Nephron (organoid): ENCODE measurements at regions not wholly inside any gene's neighbourhood (a gene's known extent, or its start where the extent isn't known, plus 50 kb on each side); places are given as distances from the start of the nearest gene placed in this dataset.

Experiments used
- H3K27ac Mint-ChIP-seq, 3 experiments: 2 replicates each; pipeline ENCODE4 v1.8.0; 2020; ENCODE audit warnings: mixed read lengths in 3 of 3, mild to moderate bottlenecking in 2 of 3, moderate library complexity in 1 of 3
- H3K27me3 Mint-ChIP-seq: 2 replicates; pipeline ENCODE4 v1.8.0; 2021; ENCODE audit warnings: low read depth, mild to moderate bottlenecking, moderate library complexity, mixed read lengths
- H3K36me3 Mint-ChIP-seq: 2 replicates; pipeline ENCODE4 v1.8.0; 2020; ENCODE audit warnings: low read depth, mixed read lengths
- H3K4me1 Mint-ChIP-seq: 2 replicates; pipeline ENCODE4 v1.8.0; 2020; ENCODE audit warnings: mixed read lengths
- H3K4me3 Mint-ChIP-seq, 3 experiments: 2 replicates each; pipeline ENCODE4 v1.8.0; 2020; ENCODE audit warnings: mild to moderate bottlenecking in 3 of 3, mixed read lengths in 3 of 3, moderate library complexity in 2 of 3
- H3K9me3 Mint-ChIP-seq: 2 replicates; pipeline ENCODE4 v1.8.0; 2020; ENCODE audit warnings: mixed read lengths
- TF ChIP-seq, protein P1 (sequence below), 3 experiments: fragments of 200-600 bp; sonication (generic); IDR thresholded peaks; one replicate each; pipeline ENCODE4 v1.5.0; 2021; ENCODE audit warnings: antibody characterized with exemption in 3 of 3; ENCODE audit not compliant: unreplicated experiment in 3 of 3

- Mint-ChIP-seq H3K4me3 (peak overlapping the region; percentile 56 to 80 (median 63)), H3K9me3 (peaks cover 11% of the 10 kb centered on the region), H3K4me1 (peaks cover 25% of the 10 kb centered on the region), H3K27me3 (no peaks in the 10 kb centered on the region), H3K27ac (peak overlapping the region; percentile 48 to 82 (median 73)), H3K36me3 (peaks cover 7% of the 10 kb centered on the region)
- TF ChIP-seq, protein P1, sequence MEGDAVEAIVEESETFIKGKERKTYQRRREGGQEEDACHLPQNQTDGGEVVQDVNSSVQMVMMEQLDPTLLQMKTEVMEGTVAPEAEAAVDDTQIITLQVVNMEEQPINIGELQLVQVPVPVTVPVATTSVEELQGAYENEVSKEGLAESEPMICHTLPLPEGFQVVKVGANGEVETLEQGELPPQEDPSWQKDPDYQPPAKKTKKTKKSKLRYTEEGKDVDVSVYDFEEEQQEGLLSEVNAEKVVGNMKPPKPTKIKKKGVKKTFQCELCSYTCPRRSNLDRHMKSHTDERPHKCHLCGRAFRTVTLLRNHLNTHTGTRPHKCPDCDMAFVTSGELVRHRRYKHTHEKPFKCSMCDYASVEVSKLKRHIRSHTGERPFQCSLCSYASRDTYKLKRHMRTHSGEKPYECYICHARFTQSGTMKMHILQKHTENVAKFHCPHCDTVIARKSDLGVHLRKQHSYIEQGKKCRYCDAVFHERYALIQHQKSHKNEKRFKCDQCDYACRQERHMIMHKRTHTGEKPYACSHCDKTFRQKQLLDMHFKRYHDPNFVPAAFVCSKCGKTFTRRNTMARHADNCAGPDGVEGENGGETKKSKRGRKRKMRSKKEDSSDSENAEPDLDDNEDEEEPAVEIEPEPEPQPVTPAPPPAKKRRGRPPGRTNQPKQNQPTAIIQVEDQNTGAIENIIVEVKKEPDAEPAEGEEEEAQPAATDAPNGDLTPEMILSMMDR (IDR thresholded peaks at IDR 0.05; ENCODE audit: unreplicated experiment in 3 of 3), result no peak
These were observed 325.4 kb upstream of the CDH7 start for GRCh38 chr18:65425366-65425765.

DNA sequence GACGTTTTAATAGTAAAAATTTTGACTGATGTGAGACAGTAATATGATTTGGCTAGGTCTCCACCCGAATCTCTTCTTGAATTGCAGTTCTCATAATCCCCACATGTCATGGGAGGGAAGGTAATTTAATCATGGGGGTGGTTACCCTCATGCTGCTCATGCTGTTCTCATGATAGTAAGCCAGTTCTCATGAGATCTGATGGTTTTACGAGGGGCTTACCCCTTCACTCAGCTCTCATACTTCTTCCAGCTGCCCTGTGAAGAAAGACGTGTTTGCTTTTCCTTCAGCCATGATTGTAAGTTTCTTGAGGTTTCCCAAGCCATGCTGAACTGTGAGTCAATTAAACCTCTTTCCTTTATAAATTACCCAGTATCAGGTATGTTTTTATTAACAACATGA, 327.0 kb upstream of the CDH7 start:
- peak overlapping the region; percentile 36 to 82 (median 79) for H3K27ac Mint-ChIP-seq
- no peaks in the 10 kb centered on the region for H3K27me3 Mint-ChIP-seq
- H3K4me1 Mint-ChIP-seq, result peaks cover 25% of the 10 kb centered on the region
- TF ChIP-seq, protein P1 (IDR thresholded peaks at IDR 0.05; ENCODE audit: unreplicated experiment in 3 of 3), result no peak
- peaks cover 4% of the 10 kb centered on the region for H3K36me3 Mint-ChIP-seq
- peak overlapping the region; percentile 64 to 83 (median 75) for H3K4me3 Mint-ChIP-seq
- peaks cover 12% of the 10 kb centered on the region for H3K9me3 Mint-ChIP-seq

GRCh38 chr18:65422544-65423136, 328.2 kb upstream of the CDH7 start:
- TF ChIP-seq, protein P1 (IDR thresholded peaks at IDR 0.05; ENCODE audit: unreplicated experiment in 3 of 3), result no peak
- Mint-ChIP-seq H3K4me1 (peaks cover 22% of the 10 kb centered on the region), H3K36me3 (peaks cover under 1% of the 10 kb centered on the region)

DNA sequence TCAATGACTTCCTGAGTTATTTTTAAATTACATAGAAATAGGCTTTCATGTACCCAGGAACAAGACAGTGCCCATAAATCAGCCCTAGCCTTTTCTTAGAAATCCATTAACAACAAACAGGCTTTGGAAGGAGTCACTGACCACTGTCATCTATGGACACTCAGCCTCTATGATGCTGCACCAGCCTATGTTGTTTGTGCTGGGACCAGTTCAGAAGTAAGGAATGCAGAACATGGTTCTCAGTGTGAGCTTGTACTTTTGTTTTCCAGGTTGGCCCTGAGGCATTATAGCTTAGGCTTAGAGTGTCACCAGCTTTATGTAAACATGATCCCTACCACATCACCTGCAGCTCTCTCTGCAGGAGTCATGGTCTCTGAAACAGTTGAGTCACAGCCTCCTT, 335.7 kb upstream of the CDH7 start:
- TF ChIP-seq, protein P1 (IDR thresholded peaks at IDR 0.05; ENCODE audit: unreplicated experiment in 3 of 3), result no peak

More at GRCh38 chr18:65422544-65423136, 328.2 kb upstream of the CDH7 start:
- Mint-ChIP-seq H3K27me3 (no peaks in the 10 kb centered on the region), H3K4me3 (no peak overlapping the region), H3K27ac (peak overlapping the region in 2 of 3 experiments; percentile 71 to 79), H3K9me3 (peaks cover 10% of the 10 kb centered on the region)

GRCh38 chr18:65414501-65414900, 336.3 kb upstream of the CDH7 start:
- Mint-ChIP-seq H3K4me3 (no peak overlapping the region), H3K36me3 (no peaks in the 10 kb centered on the region), H3K4me1 (no peaks in the 10 kb centered on the region), H3K9me3 (peaks cover 5% of the 10 kb centered on the region), H3K27ac (no peak overlapping the region), H3K27me3 (no peaks in the 10 kb centered on the region)
- TF ChIP-seq, protein P1 (IDR thresholded peaks at IDR 0.05; ENCODE audit: unreplicated experiment in 3 of 3), result no peak

More for the DNA sequence above, 335.7 kb upstream of the CDH7 start:
- H3K4me1 Mint-ChIP-seq, result no peaks in the 10 kb centered on the region
- H3K27me3 Mint-ChIP-seq, result no peaks in the 10 kb centered on the region
- no peaks in the 10 kb centered on the region for H3K36me3 Mint-ChIP-seq
- no peak overlapping the region for H3K4me3 Mint-ChIP-seq
- H3K9me3 Mint-ChIP-seq, result peaks cover 5% of the 10 kb centered on the region
- peak overlapping the region in 1 of 3 experiments; percentile 21 for H3K27ac Mint-ChIP-seq

GRCh38 chr18:65411061-65411460, 339.8 kb upstream of the CDH7 start:
- H3K9me3 Mint-ChIP-seq, result no peaks in the 10 kb centered on the region
- TF ChIP-seq, protein P1 (IDR thresholded peaks at IDR 0.05; ENCODE audit: unreplicated experiment in 3 of 3), result no peak
- no peaks in the 10 kb centered on the region for H3K36me3 Mint-ChIP-seq
- no peaks in the 10 kb centered on the region for H3K27me3 Mint-ChIP-seq
- no peak overlapping the region for H3K4me3 Mint-ChIP-seq
- no peak overlapping the region for H3K27ac Mint-ChIP-seq
- no peaks in the 10 kb centered on the region for H3K4me1 Mint-ChIP-seq
